AG09319 (cell line): ENCODE measurements at regions not wholly inside any gene's neighbourhood (a gene's known extent, or its start where the extent isn't known, plus 50 kb on each side); places are given as distances from the start of the nearest gene placed in this dataset.

ENCODE experiments used
- DNase-seq: peaks from one replicate; pipeline ENCODE4 v3.0.0-alpha.2; 2010; ENCODE audit warnings: low read depth; ENCODE audit errors: extremely low read depth
- CTCF ChIP-seq: IDR thresholded peaks from 2 replicates; pipeline ENCODE4 v1.5.1; 2011; ENCODE audit warnings: low read depth, mild to moderate bottlenecking, inconsistent platforms, low read length, moderate library complexity

GRCh38 chr18:56309104-56309503 lies 329.3 kb downstream of the TXNL1 start:
- no peak for DNase-seq
- TF ChIP-seq CTCF: no peak

GRCh38 chr18:56307354-56308170 lies 330.8 kb downstream of the TXNL1 start:
- no peak for DNase-seq
- no peak for TF ChIP-seq CTCF

- no peak for DNase-seq
- no peak for TF ChIP-seq CTCF
Measured at GRCh38 chr18:56306797-56307196, 331.6 kb downstream of the TXNL1 start.

GRCh38 chr18:56305583-56305982 lies 332.8 kb downstream of the TXNL1 start:
- TF ChIP-seq CTCF: no peak
- no peak for DNase-seq

GRCh38 chr18:56302156-56302555 lies 336.2 kb downstream of the TXNL1 start:
- no peak for TF ChIP-seq CTCF
- no peak for DNase-seq

GRCh38 chr18:56299740-56300139 lies 338.7 kb downstream of the TXNL1 start:
- DNase-seq: no peak
- no peak for TF ChIP-seq CTCF

GRCh38 chr18:56298935-56299334 lies 339.5 kb downstream of the TXNL1 start:
- no peak for DNase-seq
- TF ChIP-seq CTCF: peak; percentile 24
